SK-N-SH (cell line): ENCODE measurements at regions not wholly inside any gene's neighbourhood (a gene's known extent, or its start where the extent isn't known, plus 50 kb on each side); places are given as distances from the start of the nearest gene placed in this dataset.

Experiments
- CTCF ChIA-PET: fragments of 300-600, 350-600 bp; formaldehyde crosslinking; extraction: SDS; loops from one replicate; lab custom pipeline; 2021; lab: Yijun Ruan, JAX
- POLR2A ChIA-PET: fragments of 350-600 bp; sonication (Branson Sonifier 250); formaldehyde crosslinking; extraction: SDS; loops from one replicate; lab custom pipeline; 2020; ENCODE audit warnings: antibody characterized with exemption, inconsistent platforms; lab: Yijun Ruan, JAX
- DNase-seq: peaks from one replicate; pipeline ENCODE4 v3.0.0; 2012
- H2AFZ ChIP-seq: fragments of 200-600 bp; sonication (generic); 2 replicates; pipeline ENCODE4 v1.8.1; 2016; ENCODE audit warnings: antibody characterized with exemption, mild to moderate bottlenecking, low read depth
- H3F3A ChIP-seq: fragments of 200-600 bp; sonication (generic); replicated peaks from 2 replicates; pipeline ENCODE3; 2016; ENCODE audit warnings: antibody characterized with exemption, mild to moderate bottlenecking; ENCODE audit not compliant: insufficient read depth
- H3K27ac ChIP-seq, 2 experiments: fragments of 200-500 bp in 1 of 2; fragments of 200-600 bp in 1 of 2; sonication (Bioruptor generic) in 1 of 2; sonication (generic), shearing (Covaris generic) in 1 of 2; 2 replicates each; pipeline versions ENCODE4 v1.5.1 to v1.6.1; 2014 to 2016; ENCODE audit warnings: low read depth in 2 of 2, inconsistent platforms in 1 of 2, low read length in 1 of 2, mild to moderate bottlenecking in 1 of 2, mixed read lengths in 1 of 2
- H3K27me3 ChIP-seq: fragments of 200-600 bp; sonication (generic), shearing (Covaris generic); 2 replicates; pipeline ENCODE4 v1.6.1; 2016; ENCODE audit warnings: mixed run types; ENCODE audit not compliant: insufficient read depth
- H3K36me3 ChIP-seq, 2 experiments: fragments of 200-500 bp in 1 of 2; fragments of 200-600 bp in 1 of 2; sonication (Bioruptor generic) in 1 of 2; sonication (generic) in 1 of 2; replicated peaks in 1 of 2; 2 replicates each; pipeline versions ENCODE3 to v1.5.1; 2014 to 2016; ENCODE audit warnings: low read length in 1 of 2, mild to moderate bottlenecking in 1 of 2; ENCODE audit not compliant: insufficient read depth in 2 of 2, control insufficient read depth in 1 of 2
- H3K4me1 ChIP-seq, 2 experiments: fragments of 200-500 bp in 1 of 2; fragments of 200-600 bp in 1 of 2; sonication (Bioruptor generic) in 1 of 2; sonication (generic), shearing (Covaris generic) in 1 of 2; 2 replicates each; pipeline versions ENCODE4 v1.5.1 to v1.6.1; 2014 to 2016; ENCODE audit warnings: low read depth in 1 of 2, low read length in 1 of 2, mixed run types in 1 of 2; ENCODE audit not compliant: insufficient read depth in 2 of 2, control insufficient read depth in 1 of 2
- H3K4me2 ChIP-seq: fragments of 200-600 bp; sonication (generic), shearing (Covaris generic); 2 replicates; pipeline ENCODE4 v1.6.1; 2017; ENCODE audit warnings: mixed run types
- H3K4me3 ChIP-seq, 2 experiments: fragments of 200-500 bp in 1 of 2; fragments of 200-600 bp in 1 of 2; sonication (Bioruptor generic) in 1 of 2; sonication (generic), shearing (Covaris generic) in 1 of 2; 2 replicates each; pipeline versions ENCODE4 v1.5.1 to v1.8.1; 2014 to 2016; ENCODE audit warnings: low read depth in 2 of 2, inconsistent platforms in 1 of 2, low read length in 1 of 2, mild to moderate bottlenecking in 1 of 2, mixed read lengths in 1 of 2, moderate library complexity in 1 of 2
- H3K79me2 ChIP-seq: fragments of 200-600 bp; sonication (generic); 2 replicates; pipeline ENCODE4 v1.8.1; 2017; ENCODE audit warnings: mild to moderate bottlenecking; ENCODE audit not compliant: insufficient read depth
- H3K9ac ChIP-seq: fragments of 200-600 bp; sonication (generic); 2 replicates; pipeline ENCODE4 v1.6.1; 2017; ENCODE audit warnings: mixed run types
- H3K9me2 ChIP-seq: fragments of 200-600 bp; sonication (generic); 2 replicates; pipeline ENCODE4 v1.6.1; 2017; ENCODE audit warnings: mixed run types
- H3K9me3 ChIP-seq: fragments of 200-600 bp; sonication (generic); 2 replicates; pipeline ENCODE4 v1.6.1; 2017; ENCODE audit warnings: mixed run types, mild to moderate bottlenecking, moderate library complexity
- H4K20me1 ChIP-seq: fragments of 200-600 bp; sonication (generic); 2 replicates; pipeline ENCODE4 v1.6.1; 2017; ENCODE audit warnings: mild to moderate bottlenecking, mixed run types; ENCODE audit not compliant: insufficient read depth
- ELF1 ChIP-seq: IDR thresholded peaks from 2 replicates; pipeline ENCODE4 v1.4.0; 2012
- EP300 ChIP-seq, 2 experiments: IDR thresholded peaks; 2 replicates each; pipeline versions ENCODE4 v1.4.0 to v1.6.1; 2012; ENCODE audit warnings: borderline replicate concordance in 1 of 2, low read depth in 1 of 2, low read length in 1 of 2
- EZH2phosphoT487 ChIP-seq: fragments of 200-600 bp; sonication (generic); IDR thresholded peaks from 2 replicates; pipeline ENCODE4 v1.6.1; 2017; ENCODE audit warnings: low read depth, mixed run types, mild to moderate bottlenecking, antibody characterized with exemption, moderate library complexity, borderline replicate concordance
- FOSL2 ChIP-seq: IDR thresholded peaks from 2 replicates; pipeline ENCODE4 v1.4.0; 2012; ENCODE audit warnings: low read depth, mild to moderate bottlenecking, moderate library complexity, borderline replicate concordance
- FOXJ3 ChIP-seq: sonication (generic); formaldehyde crosslinking; IDR thresholded peaks from 2 replicates; pipeline ENCODE4 v1.5.1; 2020; ENCODE audit warnings: mild to moderate bottlenecking, missing genetic modification reagents
- FOXM1 ChIP-seq: IDR thresholded peaks from 2 replicates; pipeline ENCODE4 v1.4.0; 2012; ENCODE audit warnings: low read depth, mild to moderate bottlenecking
- JUND ChIP-seq: IDR thresholded peaks from 2 replicates; pipeline ENCODE4 v1.4.0; 2012
- NRF1 ChIP-seq: IDR thresholded peaks from 2 replicates; pipeline ENCODE4 v1.6.1; 2012; ENCODE audit warnings: low read depth, mild to moderate bottlenecking, low read length
- RCOR1 ChIP-seq: fragments of 150-350 bp; IDR thresholded peaks from 2 replicates; pipeline ENCODE4 v1.6.1; 2017; ENCODE audit warnings: antibody characterized with exemption, low read length
- RFX5 ChIP-seq: IDR thresholded peaks from 2 replicates; pipeline ENCODE4 v1.6.1; 2012; ENCODE audit warnings: mild to moderate bottlenecking, improper control_type of control experiment, low read length
- RXRA ChIP-seq: IDR thresholded peaks from 2 replicates; pipeline ENCODE4 v1.4.0; 2012; ENCODE audit warnings: low read depth, mild to moderate bottlenecking, borderline replicate concordance
- SMC3 ChIP-seq: IDR thresholded peaks from 2 replicates; pipeline ENCODE4 v1.6.1; 2012; ENCODE audit warnings: low read depth, low read length, improper control_type of control experiment
- TEAD4 ChIP-seq: IDR thresholded peaks from 2 replicates; pipeline ENCODE4 v1.4.0; 2012; ENCODE audit warnings: mild to moderate bottlenecking, borderline replicate concordance; ENCODE audit not compliant: insufficient read depth
- USF2 ChIP-seq: fragments of 150-350 bp; IDR thresholded peaks from 2 replicates; pipeline ENCODE4 v1.6.1; 2017; ENCODE audit warnings: antibody characterized with exemption, low read length, low read depth, borderline replicate concordance
- YY1 ChIP-seq: IDR thresholded peaks from 2 replicates; pipeline ENCODE4 v1.4.0; 2012; ENCODE audit warnings: low read depth, mild to moderate bottlenecking
- ZBTB33 ChIP-seq: IDR thresholded peaks from 2 replicates; pipeline ENCODE4 v1.4.0; 2012; ENCODE audit warnings: low read depth, borderline replicate concordance
- WGBS: methylation state at CpG from one replicate; pipeline ENCODE4 v1.1.6; 2017; ENCODE audit warnings: low lambda C conversion rate; 5-methylcytosine and 5-hydroxymethylcytosine counted together
- TF ChIP-seq, protein P1 (sequence below): fragments of 200-600 bp; sonication (generic); IDR thresholded peaks from 2 replicates; pipeline ENCODE4 v1.6.1; 2017; ENCODE audit warnings: antibody characterized with exemption, mild to moderate bottlenecking, moderate library complexity
- TF ChIP-seq, protein P2 (sequence below): IDR thresholded peaks from 2 replicates; pipeline ENCODE4 v1.4.0; 2012; ENCODE audit warnings: low read depth

DNA sequence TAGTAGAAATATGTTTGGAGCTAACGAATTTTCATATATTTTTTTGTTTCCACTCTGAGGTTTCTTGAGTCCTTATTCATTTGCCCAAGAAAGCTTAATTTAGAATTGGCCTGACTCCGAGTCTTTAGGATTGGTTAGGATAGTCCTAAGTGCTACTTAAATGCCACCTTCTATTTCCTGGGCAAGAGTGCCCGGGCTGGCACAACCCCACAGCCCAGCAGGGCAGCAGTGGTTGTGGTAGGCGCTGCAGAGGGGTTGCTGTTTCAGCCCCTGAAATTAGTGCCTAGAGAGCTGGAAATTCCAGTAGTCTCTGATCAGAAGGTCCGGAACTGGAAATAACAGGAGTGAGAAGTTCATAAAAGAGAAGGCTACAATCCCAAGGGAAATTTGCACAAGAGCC is 139.4 kb upstream of the TENT5A start (continued):
- TF ChIP-seq ZBTB33 (no peak), TEAD4 (no peak), EZH2phosphoT487 (no peak), RCOR1 (no peak), ELF1 (no peak), RXRA (no peak), EP300 (IDR thresholded peaks at IDR 0.05; ENCODE audit: borderline replicate concordance in 1 of 2, low read depth in 1 of 2, low read length in 1 of 2) (no peak)

DNA sequence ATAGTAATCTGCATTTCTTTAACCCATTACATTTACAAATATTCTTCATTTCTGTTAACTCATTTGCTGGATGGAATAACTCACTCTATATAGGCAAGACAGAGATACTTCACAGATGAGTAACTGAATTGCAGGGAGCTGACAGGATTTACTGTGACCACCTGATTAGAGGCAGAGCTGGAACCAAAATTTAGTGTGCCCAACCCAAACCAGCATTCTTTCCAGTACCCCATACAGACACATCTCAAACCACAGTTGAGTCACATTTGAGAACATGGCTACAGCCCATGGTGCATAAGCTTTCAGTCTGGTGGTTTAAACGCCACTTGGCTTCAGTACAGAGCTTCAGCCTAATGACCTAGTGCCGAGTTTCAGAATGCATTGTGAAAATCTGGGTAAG is 138.4 kb upstream of the TENT5A start:
- no peak for DNase-seq
- H4K20me1 ChIP-seq = no peaks in the 10 kb centered on the region
- WGBS = 65% methylated on average over 2 of the region's 2 CpGs
- no peaks in the 10 kb centered on the region for H3K36me3 ChIP-seq
- no peak for TF ChIP-seq YY1
- no peak for TF ChIP-seq RXRA
- no peak for TF ChIP-seq FOXM1
- TF ChIP-seq, protein P1, sequence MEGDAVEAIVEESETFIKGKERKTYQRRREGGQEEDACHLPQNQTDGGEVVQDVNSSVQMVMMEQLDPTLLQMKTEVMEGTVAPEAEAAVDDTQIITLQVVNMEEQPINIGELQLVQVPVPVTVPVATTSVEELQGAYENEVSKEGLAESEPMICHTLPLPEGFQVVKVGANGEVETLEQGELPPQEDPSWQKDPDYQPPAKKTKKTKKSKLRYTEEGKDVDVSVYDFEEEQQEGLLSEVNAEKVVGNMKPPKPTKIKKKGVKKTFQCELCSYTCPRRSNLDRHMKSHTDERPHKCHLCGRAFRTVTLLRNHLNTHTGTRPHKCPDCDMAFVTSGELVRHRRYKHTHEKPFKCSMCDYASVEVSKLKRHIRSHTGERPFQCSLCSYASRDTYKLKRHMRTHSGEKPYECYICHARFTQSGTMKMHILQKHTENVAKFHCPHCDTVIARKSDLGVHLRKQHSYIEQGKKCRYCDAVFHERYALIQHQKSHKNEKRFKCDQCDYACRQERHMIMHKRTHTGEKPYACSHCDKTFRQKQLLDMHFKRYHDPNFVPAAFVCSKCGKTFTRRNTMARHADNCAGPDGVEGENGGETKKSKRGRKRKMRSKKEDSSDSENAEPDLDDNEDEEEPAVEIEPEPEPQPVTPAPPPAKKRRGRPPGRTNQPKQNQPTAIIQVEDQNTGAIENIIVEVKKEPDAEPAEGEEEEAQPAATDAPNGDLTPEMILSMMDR = no peak
- TF ChIP-seq NRF1 = no peak
- no peak for TF ChIP-seq ZBTB33
- no peak for TF ChIP-seq TEAD4
- TF ChIP-seq, protein P2, sequence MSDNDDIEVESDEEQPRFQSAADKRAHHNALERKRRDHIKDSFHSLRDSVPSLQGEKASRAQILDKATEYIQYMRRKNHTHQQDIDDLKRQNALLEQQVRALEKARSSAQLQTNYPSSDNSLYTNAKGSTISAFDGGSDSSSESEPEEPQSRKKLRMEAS = no peak
- TF ChIP-seq FOSL2 = no peak
- TF ChIP-seq RFX5 = no peak
- TF ChIP-seq FOXJ3 = no peak
- no peak for TF ChIP-seq SMC3
- TF ChIP-seq EZH2phosphoT487 = no peak
- TF ChIP-seq USF2 = no peak
- TF ChIP-seq JUND = no peak
- 0 out of 2 replicates have a peak overlapping the region, but pooled peaks have one; percentile 5 for H2AFZ ChIP-seq
- no peaks in the 10 kb centered on the region for H3F3A ChIP-seq
- H3K79me2 ChIP-seq = no peaks in the 10 kb centered on the region
- H3K4me3 ChIP-seq = no peak overlapping the region
- H3K9me2 ChIP-seq = no peaks in the 10 kb centered on the region
- no peaks in the 10 kb centered on the region for H3K4me1 ChIP-seq
- ChIA-PET CTCF (interaction anchor here (1.2 kb wide), 1 partner anchor 150 kb away, joined by 3 read pairs; no protein-coding TSS in a partner anchor), POLR2A (no interaction called here)
- no peaks in the 10 kb centered on the region for H3K27me3 ChIP-seq
- no peaks in the 10 kb centered on the region for H3K9me3 ChIP-seq
- H3K27ac ChIP-seq = no peak overlapping the region
- H3K4me2 ChIP-seq = no peak overlapping the region
- H3K9ac ChIP-seq = no peak overlapping the region
